ENCODE measurements at regions not wholly inside any gene's neighbourhood (a gene's known extent, or its start where the extent isn't known, plus 50 kb on each side); places are given as distances from the start of the nearest gene placed in this dataset.

DNA sequence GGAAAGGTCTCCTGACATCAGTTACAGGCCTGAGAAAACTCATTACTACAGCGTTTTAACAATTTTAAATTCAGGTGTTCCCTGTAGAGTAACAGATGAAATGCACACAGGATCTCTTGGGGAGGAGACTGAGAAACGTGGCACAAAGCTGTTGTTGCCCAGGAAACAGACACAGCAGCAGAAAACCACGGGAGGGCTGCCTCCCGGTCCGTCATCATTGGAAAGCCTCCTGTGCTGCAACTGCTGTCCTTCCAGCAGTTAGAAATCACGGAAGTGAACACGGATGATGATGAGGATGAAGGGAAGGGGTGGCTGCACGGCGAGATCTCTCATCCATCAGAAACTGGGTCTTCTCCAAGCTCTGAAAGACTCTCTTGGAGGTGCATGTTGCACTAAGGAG lies 94.6 kb upstream of the RNF32 start:
- Mint-ChIP-seq H3K27ac (no peak overlapping the region), H3K9me3 (ENCODE audit: insufficient read depth) (peaks cover 5% of the 10 kb centered on the region), H3K4me3 (no peak overlapping the region), H3K4me1 (no peaks in the 10 kb centered on the region), H3K27me3 (peaks cover 10% of the 10 kb centered on the region)
- intact Hi-C loops (cut with micrococcal nuclease), result no loop called here
- Histone ChIP-seq H3K4me2 (replicated peaks; ENCODE audit: low read depth, low read length, poor library complexity, severe bottlenecking) (no peak overlapping the region), H3K4me1 (ENCODE audit: control insufficient read depth in 2 of 2, insufficient read depth in 2 of 2, low read length in 2 of 2) (no peaks in the 10 kb centered on the region), H3K27me3 (replicated peaks in 1 of 4; ENCODE audit: control extremely low read depth in 1 of 4, control insufficient read depth in 3 of 4, insufficient read depth in 4 of 4, low read length in 3 of 4) (no peaks in the 10 kb centered on the region), H3K9me3 (ENCODE audit: control extremely low read depth in 1 of 3, control insufficient read depth in 2 of 3, insufficient read depth in 1 of 3, low read length in 2 of 3) (peaks cover 0 to 23% (median 0%) of the 10 kb centered on the region in 3 donors), H3K27ac (ENCODE audit: low read length in 2 of 2) (no peak overlapping the region), H3K9ac (ENCODE audit: low read length) (no peak overlapping the region), H4K20me1 (ENCODE audit: control insufficient read depth, insufficient read depth, low read length, poor library complexity, severe bottlenecking) (no peaks in the 10 kb centered on the region), H3K4me3 (ENCODE audit: control extremely low read depth in 1 of 5, extremely low read depth in 1 of 5, insufficient read depth in 1 of 5, low read depth in 2 of 5, low read length in 4 of 5) (no peak overlapping the region), H2AFZ (ENCODE audit: insufficient read depth, low read depth, low read length, poor library complexity, severe bottlenecking) (no peak overlapping the region), H3K79me2 (ENCODE audit: control insufficient read depth, insufficient read depth, low read length) (no peaks in the 10 kb centered on the region), H3K36me3 (replicated peaks in 1 of 2; ENCODE audit: control extremely low read depth in 1 of 2, control insufficient read depth in 1 of 2, extremely low read depth in 1 of 2, insufficient read depth in 2 of 2, low read length in 1 of 2) (no peaks in the 10 kb centered on the region)
- CTCF ChIA-PET, result no interaction called here
- POLR2A ChIA-PET, result no interaction called here
- DNase-seq (no peak), ATAC-seq (ENCODE audit: low read depth) (no peak)
- TF ChIP-seq, protein P1, sequence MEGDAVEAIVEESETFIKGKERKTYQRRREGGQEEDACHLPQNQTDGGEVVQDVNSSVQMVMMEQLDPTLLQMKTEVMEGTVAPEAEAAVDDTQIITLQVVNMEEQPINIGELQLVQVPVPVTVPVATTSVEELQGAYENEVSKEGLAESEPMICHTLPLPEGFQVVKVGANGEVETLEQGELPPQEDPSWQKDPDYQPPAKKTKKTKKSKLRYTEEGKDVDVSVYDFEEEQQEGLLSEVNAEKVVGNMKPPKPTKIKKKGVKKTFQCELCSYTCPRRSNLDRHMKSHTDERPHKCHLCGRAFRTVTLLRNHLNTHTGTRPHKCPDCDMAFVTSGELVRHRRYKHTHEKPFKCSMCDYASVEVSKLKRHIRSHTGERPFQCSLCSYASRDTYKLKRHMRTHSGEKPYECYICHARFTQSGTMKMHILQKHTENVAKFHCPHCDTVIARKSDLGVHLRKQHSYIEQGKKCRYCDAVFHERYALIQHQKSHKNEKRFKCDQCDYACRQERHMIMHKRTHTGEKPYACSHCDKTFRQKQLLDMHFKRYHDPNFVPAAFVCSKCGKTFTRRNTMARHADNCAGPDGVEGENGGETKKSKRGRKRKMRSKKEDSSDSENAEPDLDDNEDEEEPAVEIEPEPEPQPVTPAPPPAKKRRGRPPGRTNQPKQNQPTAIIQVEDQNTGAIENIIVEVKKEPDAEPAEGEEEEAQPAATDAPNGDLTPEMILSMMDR (IDR thresholded peaks at IDR 0.05), result no peak
- TF ChIP-seq EZH2 (IDR thresholded peaks at IDR 0.05; ENCODE audit: borderline replicate concordance, insufficient read depth, low read depth, low read length, poor library complexity, severe bottlenecking), result no peak
- WGBS (ENCODE audit: insufficient coverage), result 77% methylated on average over 7 of the region's 9 CpGs

DNA sequence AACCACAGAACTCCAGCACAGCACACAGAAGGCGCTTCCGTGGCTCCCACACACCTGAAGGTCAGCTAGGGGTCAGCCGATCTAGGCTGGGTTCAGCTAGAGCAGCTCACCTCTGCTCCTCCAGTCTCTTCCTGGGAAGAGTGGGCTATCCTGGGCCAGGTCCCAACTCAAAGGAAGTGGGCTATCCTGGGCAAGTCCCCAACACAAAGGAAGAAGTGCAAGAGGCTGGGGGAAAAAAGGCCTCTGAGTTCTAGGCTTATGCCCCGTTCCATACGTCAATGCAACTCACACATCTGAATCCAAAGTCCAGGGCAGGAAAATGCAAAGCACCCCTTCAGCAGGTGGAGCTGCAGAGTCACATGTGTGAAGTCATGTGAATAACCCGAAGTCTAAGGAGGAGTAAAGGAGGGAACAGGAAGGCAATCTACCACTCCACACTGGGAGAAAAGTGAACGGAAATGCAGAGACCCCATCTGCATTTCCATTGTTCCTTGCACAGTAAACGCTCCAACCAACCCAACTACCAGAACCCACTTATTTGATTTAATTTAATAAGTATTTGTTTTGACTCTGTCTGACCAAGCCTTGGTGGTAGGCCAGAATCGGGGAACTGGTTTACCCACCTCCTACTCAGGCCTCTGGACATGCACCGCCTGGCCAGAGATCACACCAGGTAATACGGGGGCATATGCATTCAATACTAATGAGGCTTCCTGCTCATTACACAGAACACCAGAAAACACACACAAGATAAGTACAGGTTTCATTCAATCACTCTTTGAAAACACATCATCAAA lies 95.5 kb upstream of the RNF32 start:
- H3K9ac ChIP-seq (ENCODE audit: low read length), result no peak overlapping the region
- Mint-ChIP-seq H3K4me3 (no peak overlapping the region), H3K9me3 (ENCODE audit: insufficient read depth) (peaks cover 5% of the 10 kb centered on the region), H3K4me1 (no peaks in the 10 kb centered on the region), H3K27me3 (peaks cover 10% of the 10 kb centered on the region), H3K27ac (no peak overlapping the region)
- H3K79me2 ChIP-seq (ENCODE audit: control insufficient read depth, insufficient read depth, low read length), result no peaks in the 10 kb centered on the region
- no peak overlapping the region for H3K4me2 ChIP-seq (replicated peaks; ENCODE audit: low read depth, low read length, poor library complexity, severe bottlenecking)
- peaks cover 0 to 23% (median 0%) of the 10 kb centered on the region in 3 donors for H3K9me3 ChIP-seq (ENCODE audit: control extremely low read depth in 1 of 3, control insufficient read depth in 2 of 3, insufficient read depth in 1 of 3, low read length in 2 of 3)
- H3K4me3 ChIP-seq (ENCODE audit: control extremely low read depth in 1 of 5, extremely low read depth in 1 of 5, insufficient read depth in 1 of 5, low read depth in 2 of 5, low read length in 4 of 5), result no peak overlapping the region
- ChIA-PET POLR2A (no interaction called here), CTCF (no interaction called here)
- no peak for ATAC-seq (ENCODE audit: low read depth)
- H3K4me1 ChIP-seq (ENCODE audit: control insufficient read depth in 2 of 2, insufficient read depth in 2 of 2, low read length in 2 of 2), result no peaks in the 10 kb centered on the region
- no peak overlapping the region for H3K27ac ChIP-seq (ENCODE audit: low read length in 2 of 2)
- TF ChIP-seq EZH2 (IDR thresholded peaks at IDR 0.05; ENCODE audit: borderline replicate concordance, insufficient read depth, low read depth, low read length, poor library complexity, severe bottlenecking), result no peak
- TF ChIP-seq, protein P1 (IDR thresholded peaks at IDR 0.05), result no peak
- H4K20me1 ChIP-seq (ENCODE audit: control insufficient read depth, insufficient read depth, low read length, poor library complexity, severe bottlenecking), result no peaks in the 10 kb centered on the region
- H3K36me3 ChIP-seq (replicated peaks in 1 of 2; ENCODE audit: control extremely low read depth in 1 of 2, control insufficient read depth in 1 of 2, extremely low read depth in 1 of 2, insufficient read depth in 2 of 2, low read length in 1 of 2), result no peaks in the 10 kb centered on the region
- intact Hi-C loops (cut with micrococcal nuclease), result no loop called here
- WGBS (ENCODE audit: insufficient coverage), result 96% methylated on average over 5 of the region's 11 CpGs
- H2AFZ ChIP-seq (ENCODE audit: insufficient read depth, low read depth, low read length, poor library complexity, severe bottlenecking), result no peak overlapping the region
- H3K27me3 ChIP-seq (replicated peaks in 1 of 4; ENCODE audit: control extremely low read depth in 1 of 4, control insufficient read depth in 3 of 4, insufficient read depth in 4 of 4, low read length in 3 of 4), result no peaks in the 10 kb centered on the region
- DNase-seq, result no peak

Data from B cell (primary cell).